ENCODE measurements at regions not wholly inside any gene's neighbourhood (a gene's known extent, or its start where the extent isn't known, plus 50 kb on each side); places are given as distances from the start of the nearest gene placed in this dataset.
"Not testable (repeated sequence)": the region's sequence is repeated elsewhere in the genome, so short reads cannot be mapped to it uniquely, and the experiment has no call there.

GRCh38 chr13:34358811-34359513, 541.0 kb downstream of the RFC3 start:
- DNase-seq (ENCODE audit: low read depth in 2 of 2) = no peak

- DNase-seq (ENCODE audit: low read depth in 2 of 2) = no peak
Measured at GRCh38 chr13:34360702-34361101, 542.8 kb downstream of the RFC3 start.

- DNase-seq (ENCODE audit: low read depth in 2 of 2) = no peak
Measured at GRCh38 chr13:34361560-34361959, 543.6 kb downstream of the RFC3 start.

GRCh38 chr13:34363266-34363665, 545.3 kb downstream of the RFC3 start:
- DNase-seq (ENCODE audit: low read depth in 2 of 2) = no peak

GRCh38 chr13:34364633-34365032, 546.7 kb downstream of the RFC3 start:
- no peak for DNase-seq (ENCODE audit: low read depth in 2 of 2)

- no peak for DNase-seq (ENCODE audit: low read depth in 2 of 2)
Measured at GRCh38 chr13:34369931-34370330, 552.0 kb downstream of the RFC3 start.

GRCh38 chr13:34371108-34371507, 553.2 kb downstream of the RFC3 start:
- no peak for DNase-seq (ENCODE audit: low read depth in 2 of 2)

GRCh38 chr13:34371645-34372395, 553.9 kb downstream of the RFC3 start:
- no peak for DNase-seq (ENCODE audit: low read depth in 2 of 2)

- DNase-seq (ENCODE audit: low read depth in 2 of 2) = no peak
Measured at GRCh38 chr13:34372581-34372980, 554.6 kb downstream of the RFC3 start.

GRCh38 chr13:34376483-34376882, 558.5 kb downstream of the RFC3 start:
- no peak for DNase-seq (ENCODE audit: low read depth in 2 of 2)

GRCh38 chr13:34381228-34381627, 560.8 kb upstream of the NBEA start:
- no peak for DNase-seq (ENCODE audit: low read depth in 2 of 2)

GRCh38 chr13:34383728-34384127, 558.3 kb upstream of the NBEA start:
- no peak for DNase-seq (ENCODE audit: low read depth in 2 of 2)

GRCh38 chr13:34386229-34386628, 555.8 kb upstream of the NBEA start:
- not testable (repeated sequence) for DNase-seq (ENCODE audit: low read depth in 2 of 2)

- DNase-seq (ENCODE audit: low read depth in 2 of 2) = no peak
Measured at GRCh38 chr13:34391076-34391475, 551.0 kb upstream of the NBEA start.

- no peak for DNase-seq (ENCODE audit: low read depth in 2 of 2)
Measured at GRCh38 chr13:34401696-34402095, 540.4 kb upstream of the NBEA start.

GRCh38 chr13:34405410-34406181, 536.5 kb upstream of the NBEA start:
- no peak for DNase-seq (ENCODE audit: low read depth in 2 of 2)

- DNase-seq (ENCODE audit: low read depth in 2 of 2) = no peak
Measured at GRCh38 chr13:34408640-34409039, 533.4 kb upstream of the NBEA start.

- no peak for DNase-seq (ENCODE audit: low read depth in 2 of 2)
Measured at GRCh38 chr13:34409496-34410182, 532.4 kb upstream of the NBEA start.

GRCh38 chr13:34410678-34411077, 531.4 kb upstream of the NBEA start:
- no peak for DNase-seq (ENCODE audit: low read depth in 2 of 2)

GRCh38 chr13:34411177-34411576, 530.9 kb upstream of the NBEA start:
- DNase-seq (ENCODE audit: low read depth in 2 of 2) = no peak

GRCh38 chr13:34411894-34412293, 530.2 kb upstream of the NBEA start:
- no peak for DNase-seq (ENCODE audit: low read depth in 2 of 2)

GRCh38 chr13:34412295-34412694, 529.8 kb upstream of the NBEA start:
- no peak for DNase-seq (ENCODE audit: low read depth in 2 of 2)

Data from stimulated activated CD4-positive, alpha-beta T cell treated with anti-CD3 and anti-CD28 coated beads, Interleukin-1b, Interleukin-23, amount 100 ng/mL, for 4 hours (primary cell).